Vagina (tissue), 2 donors: ENCODE measurements at regions not wholly inside any gene's neighbourhood (a gene's known extent, or its start where the extent isn't known, plus 50 kb on each side); places are given as distances from the start of the nearest gene placed in this dataset.

Source experiments
- POLR2A ChIP-seq, 2 donors: fragments of 450-650 bp; IDR thresholded peaks; one replicate each; pipeline ENCODE4 v1.6.1; 2017; ENCODE audit warnings: antibody characterized with exemption in 2 of 2, mild to moderate bottlenecking in 2 of 2, moderate library complexity in 2 of 2
- TF ChIP-seq, protein P1 (sequence below), 3 experiments: fragments of 450-650 bp in 2 of 3; fragments of 200-600 bp in 1 of 3; sonication (generic) in 1 of 3; IDR thresholded peaks; one replicate each; pipeline ENCODE4 v1.5.1; 2017 to 2019; ENCODE audit warnings: antibody characterized with exemption in 3 of 3, mild to moderate bottlenecking in 2 of 3, moderate library complexity in 2 of 3

DNA sequence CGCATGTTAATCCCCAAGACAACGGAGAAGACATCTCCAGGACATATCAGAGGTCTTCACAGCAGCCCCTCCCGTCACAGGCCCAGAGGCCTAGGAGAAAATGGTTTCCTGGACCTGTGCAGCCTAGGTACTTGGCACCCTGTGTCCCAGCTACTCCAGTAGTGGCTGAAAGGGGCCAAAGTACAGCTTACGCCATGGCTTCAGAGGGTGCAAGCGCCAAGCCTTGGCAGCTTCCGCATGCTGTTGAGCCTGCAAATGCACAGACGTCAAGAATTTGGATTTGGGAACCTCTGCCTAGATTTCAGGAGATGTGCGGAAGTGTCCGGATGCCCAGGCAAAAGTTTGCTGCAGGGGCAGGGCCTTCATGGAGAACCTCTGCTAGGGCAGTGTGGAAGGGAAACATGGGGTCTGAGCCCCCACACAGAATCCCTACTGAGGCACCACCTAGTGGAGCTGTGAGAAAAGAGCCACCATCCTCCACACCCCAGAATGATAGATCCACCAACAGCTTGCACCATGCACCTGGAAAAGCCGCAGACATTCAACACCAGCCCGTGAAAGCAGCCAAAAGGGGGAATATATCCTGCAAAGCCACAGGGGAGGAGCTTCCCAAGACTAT is 159.3 kb upstream of the COX10 start:
- no peak for TF ChIP-seq POLR2A (IDR thresholded peaks at IDR 0.05)
- TF ChIP-seq, protein P1, sequence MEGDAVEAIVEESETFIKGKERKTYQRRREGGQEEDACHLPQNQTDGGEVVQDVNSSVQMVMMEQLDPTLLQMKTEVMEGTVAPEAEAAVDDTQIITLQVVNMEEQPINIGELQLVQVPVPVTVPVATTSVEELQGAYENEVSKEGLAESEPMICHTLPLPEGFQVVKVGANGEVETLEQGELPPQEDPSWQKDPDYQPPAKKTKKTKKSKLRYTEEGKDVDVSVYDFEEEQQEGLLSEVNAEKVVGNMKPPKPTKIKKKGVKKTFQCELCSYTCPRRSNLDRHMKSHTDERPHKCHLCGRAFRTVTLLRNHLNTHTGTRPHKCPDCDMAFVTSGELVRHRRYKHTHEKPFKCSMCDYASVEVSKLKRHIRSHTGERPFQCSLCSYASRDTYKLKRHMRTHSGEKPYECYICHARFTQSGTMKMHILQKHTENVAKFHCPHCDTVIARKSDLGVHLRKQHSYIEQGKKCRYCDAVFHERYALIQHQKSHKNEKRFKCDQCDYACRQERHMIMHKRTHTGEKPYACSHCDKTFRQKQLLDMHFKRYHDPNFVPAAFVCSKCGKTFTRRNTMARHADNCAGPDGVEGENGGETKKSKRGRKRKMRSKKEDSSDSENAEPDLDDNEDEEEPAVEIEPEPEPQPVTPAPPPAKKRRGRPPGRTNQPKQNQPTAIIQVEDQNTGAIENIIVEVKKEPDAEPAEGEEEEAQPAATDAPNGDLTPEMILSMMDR (IDR thresholded peaks at IDR 0.05): no peak
